GM19324 (cell line): ENCODE measurements at regions not wholly inside any gene's neighbourhood (a gene's known extent, or its start where the extent isn't known, plus 50 kb on each side); places are given as distances from the start of the nearest gene placed in this dataset.
"Not testable (repeated sequence)": the region's sequence is repeated elsewhere in the genome, so short reads cannot be mapped to it uniquely, and the experiment has no call there.

Experiments used
- ATAC-seq: cut with Tn5 transposase; IDR thresholded peaks from one replicate; pipeline ENCODE4 v1.9.1; 2021; ENCODE audit warnings: mild to moderate bottlenecking, moderate library complexity; ENCODE audit not compliant: unreplicated experiment, low FRiP score

DNA sequence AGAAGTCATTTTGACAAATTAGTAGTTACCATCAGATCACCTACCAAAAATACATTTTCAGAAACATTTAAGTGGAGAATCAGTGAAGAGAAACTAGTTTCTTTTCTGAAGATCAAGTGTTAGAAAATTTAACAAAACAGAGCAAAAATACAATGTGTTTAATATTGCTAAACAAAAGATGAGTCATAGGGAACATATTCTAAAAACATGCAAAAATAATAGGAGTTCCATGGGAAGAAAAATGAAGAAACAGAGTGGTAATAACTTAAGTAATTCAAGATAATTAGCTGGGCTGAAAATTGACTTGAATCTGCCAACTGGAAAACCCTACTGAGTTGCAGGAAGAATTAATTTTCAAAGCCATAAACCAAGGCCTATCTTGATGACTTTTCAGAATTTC lies 111.5 kb upstream of the KITLG start:
- no peak for ATAC-seq

GRCh38 chr12:88684610-88685009 lies 104.3 kb upstream of the KITLG start:
- no peak for ATAC-seq

DNA sequence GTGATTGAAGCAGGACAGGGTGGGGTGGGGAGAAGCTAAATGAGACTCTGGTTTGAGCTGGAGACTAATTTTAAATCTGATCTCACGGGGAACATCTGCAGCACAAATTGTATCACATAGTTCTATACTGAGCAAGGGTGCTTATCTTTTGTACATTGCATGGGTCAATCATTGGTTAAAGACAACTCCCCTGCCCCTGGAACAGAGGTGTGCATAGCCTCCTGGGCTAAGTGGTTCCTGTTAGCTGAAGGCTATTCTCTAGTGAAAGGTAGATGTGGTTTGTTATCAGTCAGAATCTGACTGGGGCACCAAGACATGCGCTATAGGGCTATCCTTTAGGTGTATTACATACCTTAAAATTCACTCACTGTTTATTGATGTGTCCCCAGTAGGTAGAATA lies 103.9 kb upstream of the KITLG start:
- no peak for ATAC-seq

- no peak for ATAC-seq
Measured at GRCh38 chr12:88683628-88684027, 103.4 kb upstream of the KITLG start.

GRCh38 chr12:88681271-88681670 lies 101.0 kb upstream of the KITLG start:
- no peak for ATAC-seq

GRCh38 chr12:88677464-88677863 lies 97.2 kb upstream of the KITLG start:
- ATAC-seq: no peak

GRCh38 chr12:88667615-88668014 lies 87.3 kb upstream of the KITLG start:
- not testable (repeated sequence) for ATAC-seq

- no peak for ATAC-seq
Measured at GRCh38 chr12:88665071-88665470, 84.8 kb upstream of the KITLG start.

DNA sequence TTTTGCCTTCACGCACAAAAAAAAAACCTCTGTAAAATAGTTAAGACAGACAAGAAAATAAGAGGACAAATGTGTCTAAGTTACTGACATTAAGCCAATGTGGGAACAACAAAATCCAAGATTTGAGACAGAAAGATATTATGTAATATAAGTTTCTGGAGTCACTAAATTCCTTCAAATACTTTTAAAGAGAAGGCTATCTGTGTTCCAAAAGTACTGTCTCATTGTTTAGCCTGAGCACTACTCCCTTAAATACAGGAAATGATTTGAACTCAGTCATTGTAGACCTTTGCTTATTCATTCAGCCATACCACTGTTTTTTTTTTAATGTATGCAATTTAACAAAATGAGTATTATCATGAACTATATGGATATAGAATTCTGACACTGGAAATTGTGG lies 82.7 kb upstream of the KITLG start:
- no peak for ATAC-seq

DNA sequence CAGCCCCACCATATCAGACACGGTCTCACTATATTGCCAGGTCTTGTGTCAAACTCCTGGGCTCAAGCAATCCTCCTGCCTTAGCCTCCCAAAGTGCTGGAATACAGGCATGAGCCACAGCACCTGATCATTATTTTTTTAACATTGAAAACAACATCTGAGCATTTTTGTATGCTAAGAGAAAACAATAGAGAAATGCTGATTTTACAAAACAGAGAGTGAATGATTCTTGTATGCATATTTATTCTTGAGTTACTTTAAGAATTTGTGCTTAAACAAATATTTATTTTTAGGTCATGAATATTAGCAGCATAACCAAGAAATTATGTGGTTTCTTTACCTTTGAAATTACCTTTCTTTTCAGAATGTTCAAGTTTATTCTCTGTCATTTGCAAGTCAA lies 81.8 kb upstream of the KITLG start:
- no peak for ATAC-seq

DNA sequence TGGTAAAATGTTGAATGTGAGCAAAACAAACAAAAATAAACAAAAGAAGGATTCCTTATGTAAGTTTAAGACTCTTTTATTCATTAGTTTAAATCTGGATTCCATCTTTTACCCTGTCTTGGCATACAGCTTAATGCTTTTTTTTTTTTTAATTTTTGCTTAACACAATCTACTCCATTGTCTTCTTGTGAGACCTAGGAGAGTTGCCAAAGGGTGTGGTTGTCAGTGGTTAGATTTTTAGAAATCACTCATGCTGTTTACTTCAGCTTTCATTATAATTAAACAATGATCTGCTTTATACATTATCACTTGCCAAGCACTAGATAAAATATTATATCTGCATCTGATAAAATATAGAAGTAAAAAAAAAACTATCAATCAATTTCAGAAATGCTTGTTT lies 77.7 kb upstream of the KITLG start:
- no peak for ATAC-seq

GRCh38 chr12:88650715-88651114 lies 70.4 kb upstream of the KITLG start:
- ATAC-seq: no peak

DNA sequence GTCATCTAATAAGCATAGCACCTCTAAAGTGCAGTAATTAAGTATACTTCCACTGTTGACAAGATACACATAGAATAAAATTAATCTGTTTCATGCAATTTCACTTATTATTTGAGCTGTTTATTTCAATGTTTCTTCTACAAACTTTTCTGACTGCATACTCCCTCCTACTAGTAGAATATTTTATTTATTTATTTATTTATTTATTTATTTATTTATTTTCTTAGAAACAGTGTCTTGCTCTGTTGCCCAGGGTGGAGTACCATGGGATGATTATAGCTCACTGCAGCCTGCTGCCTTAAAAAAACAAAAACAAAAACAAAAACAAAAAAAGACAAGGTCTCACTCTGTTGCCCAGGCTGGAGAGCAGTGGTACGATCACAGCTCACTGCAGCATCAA lies 68.4 kb upstream of the KITLG start:
- no peak for ATAC-seq

DNA sequence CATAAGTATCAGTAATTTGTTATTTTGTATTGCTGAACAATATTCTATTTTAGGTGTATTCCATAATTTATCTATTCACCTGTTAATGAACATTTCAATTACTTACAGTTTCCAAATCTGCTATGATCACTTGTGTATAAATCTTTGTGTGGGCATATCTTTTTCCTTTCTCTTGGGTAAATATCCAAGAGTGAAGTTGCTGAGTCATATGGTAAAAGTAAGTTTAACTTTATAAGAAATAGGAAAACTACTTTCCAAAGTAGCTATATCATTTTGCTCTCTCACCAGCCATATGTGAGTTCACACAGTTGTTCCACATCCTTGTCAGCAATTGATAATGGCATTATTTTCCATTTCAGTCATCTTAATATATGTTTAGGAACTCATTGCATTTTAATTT lies 66.6 kb upstream of the KITLG start:
- ATAC-seq: no peak

DNA sequence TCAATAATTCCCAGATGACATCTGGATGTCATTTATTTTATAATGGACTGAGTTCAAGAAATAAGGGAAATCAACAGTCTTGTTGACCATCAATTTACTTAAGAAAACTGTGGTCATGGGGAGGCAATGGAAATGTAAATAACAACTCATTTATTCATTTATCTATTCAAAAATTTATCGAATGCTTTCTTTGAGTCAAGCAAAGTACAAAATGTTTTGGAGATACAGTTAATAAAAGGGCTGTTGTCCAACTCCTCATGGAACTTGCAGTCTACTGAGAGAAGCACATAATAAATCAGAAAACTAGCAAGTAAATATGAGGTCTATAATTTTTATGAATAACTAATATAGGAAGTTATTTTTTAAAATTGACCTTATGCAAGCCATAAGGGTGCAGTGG lies 65.5 kb upstream of the KITLG start:
- ATAC-seq: no peak

DNA sequence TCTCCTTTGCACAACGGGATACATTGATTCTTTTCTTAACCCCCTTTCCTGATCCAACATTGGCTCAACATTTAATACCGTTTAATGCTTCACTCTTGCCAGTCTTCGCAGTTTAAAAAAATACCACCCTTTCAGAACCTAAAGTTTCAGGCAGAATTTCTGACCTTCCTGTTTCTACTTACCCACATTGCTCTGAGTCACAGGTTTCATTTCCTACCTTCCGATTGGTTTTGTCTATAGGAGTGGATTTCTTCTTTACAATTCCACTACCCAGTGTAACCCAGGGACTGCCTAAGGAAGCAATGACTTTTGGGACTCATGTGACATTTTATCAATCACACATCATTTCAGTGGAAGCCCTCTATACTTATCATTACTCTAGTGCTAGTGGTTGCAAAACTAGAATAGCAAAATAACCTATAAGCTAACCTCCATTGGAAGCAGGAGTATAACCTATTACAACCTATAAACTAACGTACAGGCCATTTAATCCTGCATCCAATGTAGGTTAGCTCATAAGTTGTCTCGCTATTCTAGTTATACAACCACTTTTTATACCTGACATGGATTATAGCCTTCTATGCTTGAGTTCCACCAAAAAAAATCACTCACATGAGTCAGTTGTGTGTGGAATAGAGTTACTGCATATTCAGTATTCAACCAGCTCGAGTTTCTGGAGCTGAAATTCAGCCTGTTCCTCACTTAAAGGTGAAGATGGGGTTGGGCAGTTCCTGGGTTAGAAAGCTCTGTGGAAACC lies 64.9 kb upstream of the KITLG start:
- no peak for ATAC-seq

DNA sequence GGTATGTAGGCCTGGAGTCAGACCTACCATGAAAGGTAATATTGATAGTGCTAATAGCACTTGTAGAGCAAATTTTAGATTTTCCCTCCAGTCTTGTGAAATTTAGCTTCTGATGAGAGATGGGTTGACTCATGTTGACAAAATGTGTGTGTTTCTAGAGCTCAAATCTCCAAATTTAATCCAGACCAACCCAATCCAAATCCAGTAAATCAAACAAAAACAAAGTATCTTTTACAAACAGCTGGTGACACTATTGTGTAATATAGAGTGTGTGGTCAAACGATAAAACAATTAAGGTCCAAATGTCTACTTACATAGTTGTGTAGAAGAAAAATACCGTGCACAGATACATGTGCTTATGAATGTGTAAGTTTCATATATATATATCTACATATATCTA lies 63.4 kb upstream of the KITLG start:
- no peak for ATAC-seq

- no peak for ATAC-seq
Measured at GRCh38 chr12:88642675-88643431, 62.6 kb upstream of the KITLG start.

DNA sequence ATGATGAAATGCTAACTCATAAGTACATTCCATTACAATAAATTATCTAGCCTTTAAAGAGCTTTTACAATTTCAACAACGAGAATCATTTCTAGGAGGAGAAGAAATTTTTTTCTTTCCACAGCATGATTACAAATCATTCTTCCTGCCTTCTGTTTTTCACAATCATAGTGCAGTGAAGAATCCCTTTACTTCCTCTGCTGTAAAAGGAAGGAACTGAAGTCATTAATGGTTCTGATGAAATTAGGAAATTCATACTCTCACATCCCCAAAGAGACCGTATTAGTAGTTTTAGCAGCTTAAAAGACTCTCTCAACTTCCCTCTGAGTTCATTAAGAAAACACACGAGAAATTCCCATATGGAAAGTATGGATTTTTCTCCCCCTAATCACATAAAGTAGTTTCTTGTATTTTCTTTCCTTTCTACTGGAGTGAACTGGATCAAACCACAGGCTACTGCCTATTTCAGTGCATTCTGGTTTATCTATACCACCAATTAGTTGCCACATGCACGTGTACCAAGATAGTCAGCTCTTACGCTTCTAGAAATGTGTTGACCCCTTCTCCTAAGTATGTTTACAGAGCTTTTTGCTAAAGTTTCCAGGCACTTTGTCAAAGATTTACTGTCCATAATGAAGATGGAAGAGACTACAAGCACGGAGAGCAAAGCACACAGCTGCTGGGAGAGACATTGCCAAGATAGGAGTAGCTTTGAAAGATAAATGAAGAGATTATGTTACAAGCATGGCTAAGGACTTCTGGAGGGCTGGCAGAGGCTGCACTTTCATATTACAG lies 58.9 kb upstream of the KITLG start:
- no peak for ATAC-seq

- no peak for ATAC-seq
Measured at GRCh38 chr12:88638388-88638787, 58.1 kb upstream of the KITLG start.

- ATAC-seq: no peak
Measured at GRCh38 chr12:88634008-88634407, 53.7 kb upstream of the KITLG start.
